ENCODE measurements at regions not wholly inside any gene's neighbourhood (a gene's known extent, or its start where the extent isn't known, plus 50 kb on each side); places are given as distances from the start of the nearest gene placed in this dataset.

- TF ChIP-seq POLR2AphosphoS5 (IDR thresholded peaks at IDR 0.05; ENCODE audit: low read depth, low read length), result no peak
- no peak for TF ChIP-seq TAF1 (IDR thresholded peaks at IDR 0.05; ENCODE audit: borderline replicate concordance, insufficient read depth, low read length)
- no peak for TF ChIP-seq REST (IDR thresholded peaks at IDR 0.05; ENCODE audit: insufficient read depth in 1 of 2, low read depth in 2 of 2, low read length in 2 of 2)
- TF ChIP-seq SIN3A (IDR thresholded peaks at IDR 0.05; ENCODE audit: borderline replicate concordance, insufficient read depth, low read length), result no peak
Observed at GRCh38 chr2:15800495-15801329, 139.6 kb upstream of the MYCN start.
